Upper lobe of right lung (tissue), 1 donor: ENCODE measurements at regions not wholly inside any gene's neighbourhood (a gene's known extent, or its start where the extent isn't known, plus 50 kb on each side); places are given as distances from the start of the nearest gene placed in this dataset.

ENCODE experiments used
- ATAC-seq: fragments of 200-7000 bp; cut with Tn5 transposase; one replicate; pipeline ENCODE4 v1.9.1; 2020; ENCODE audit warnings: mild to moderate bottlenecking, moderate library complexity
- DNase-seq: peaks from one replicate; pipeline ENCODE4 v3.0.0-alpha.2; 2020
- H3K27ac ChIP-seq: fragments of 200-600 bp; one replicate; pipeline ENCODE4 v1.8.0; 2022
- H3K27me3 ChIP-seq: fragments of 200-600 bp; one replicate; pipeline ENCODE4 v1.8.0; 2022; ENCODE audit warnings: mild to moderate bottlenecking
- H3K36me3 ChIP-seq: fragments of 200-600 bp; one replicate; pipeline ENCODE4 v1.8.0; 2022
- H3K4me1 ChIP-seq: fragments of 200-600 bp; one replicate; pipeline ENCODE4 v1.8.0; 2022
- H3K4me3 ChIP-seq: fragments of 200-600 bp; one replicate; pipeline ENCODE4 v1.8.0; 2022; ENCODE audit warnings: mild to moderate bottlenecking
- H3K9me3 ChIP-seq: fragments of 200-600 bp; one replicate; pipeline ENCODE4 v1.8.0; 2022
- CTCF ChIP-seq: fragments of 200-600 bp; IDR thresholded peaks from one replicate; pipeline ENCODE4 v1.8.0; 2022; ENCODE audit warnings: antibody characterized with exemption
- intact Hi-C: fragments of 100-400 bp; cut with DNase I; formaldehyde crosslinking; loops from one replicate; pipeline ENCODE4 v1.11.0; 2022
- donor health status: DM: no; HTN: yes; CAD: no; lungs with severe emphysema.

GRCh38 chr18:51953521-51953920 is 386.5 kb upstream of the DCC start:
- no peak for TF ChIP-seq CTCF
- ATAC-seq, result no peak

GRCh38 chr18:51955136-51955535 is 384.9 kb upstream of the DCC start:
- H3K27ac ChIP-seq, result no peak overlapping the region
- ATAC-seq (no peak), DNase-seq (peak; percentile 57)
- no peaks in the 10 kb centered on the region for H3K9me3 ChIP-seq
- no peaks in the 10 kb centered on the region for H3K4me1 ChIP-seq
- TF ChIP-seq CTCF, result no peak
- intact Hi-C loops, result no loop called here
- no peaks in the 10 kb centered on the region for H3K27me3 ChIP-seq
- H3K4me3 ChIP-seq, result no peak overlapping the region
- H3K36me3 ChIP-seq, result no peaks in the 10 kb centered on the region

More at GRCh38 chr18:51953521-51953920, 386.5 kb upstream of the DCC start:
- no peaks in the 10 kb centered on the region for H3K36me3 ChIP-seq
- H3K27me3 ChIP-seq, result no peaks in the 10 kb centered on the region
- no peaks in the 10 kb centered on the region for H3K9me3 ChIP-seq
- no peaks in the 10 kb centered on the region for H3K4me1 ChIP-seq
- no peak for DNase-seq
- intact Hi-C loops, result no loop called here
- H3K4me3 ChIP-seq, result no peak overlapping the region
- H3K27ac ChIP-seq, result no peak overlapping the region

- Histone ChIP-seq H3K36me3 (no peaks in the 10 kb centered on the region), H3K27me3 (no peaks in the 10 kb centered on the region), H3K4me3 (no peak overlapping the region), H3K27ac (no peak overlapping the region), H3K9me3 (no peaks in the 10 kb centered on the region), H3K4me1 (no peaks in the 10 kb centered on the region)
- DNase-seq (no peak), ATAC-seq (no peak)
- intact Hi-C loops, result no loop called here
- no peak for TF ChIP-seq CTCF
Measured at GRCh38 chr18:51957001-51957400, 383.0 kb upstream of the DCC start.

- Histone ChIP-seq H3K4me1 (no peaks in the 10 kb centered on the region), H3K27ac (no peak overlapping the region), H3K4me3 (no peak overlapping the region), H3K36me3 (no peaks in the 10 kb centered on the region), H3K27me3 (no peaks in the 10 kb centered on the region), H3K9me3 (no peaks in the 10 kb centered on the region)
- intact Hi-C loops, result no loop called here
- DNase-seq (no peak), ATAC-seq (no peak)
- TF ChIP-seq CTCF, result no peak
Measured at GRCh38 chr18:51980101-51980500, 359.9 kb upstream of the DCC start.

- TF ChIP-seq CTCF, result no peak
- ATAC-seq (no peak), DNase-seq (no peak)
- Histone ChIP-seq H3K36me3 (no peaks in the 10 kb centered on the region), H3K4me1 (no peaks in the 10 kb centered on the region), H3K4me3 (no peak overlapping the region), H3K27ac (no peak overlapping the region), H3K27me3 (no peaks in the 10 kb centered on the region), H3K9me3 (no peaks in the 10 kb centered on the region)
- intact Hi-C loops, result no loop called here
Measured at GRCh38 chr18:51988277-51988676, 351.7 kb upstream of the DCC start.

GRCh38 chr18:51997129-51997528 is 342.9 kb upstream of the DCC start:
- DNase-seq, result no peak
- Histone ChIP-seq H3K27ac (no peak overlapping the region), H3K36me3 (no peaks in the 10 kb centered on the region), H3K27me3 (no peaks in the 10 kb centered on the region), H3K4me1 (no peaks in the 10 kb centered on the region), H3K4me3 (no peak overlapping the region), H3K9me3 (no peaks in the 10 kb centered on the region)
- intact Hi-C loops, result no loop called here
- peak; percentile 61 for ATAC-seq
- no peak for TF ChIP-seq CTCF
